ENCODE measurements at regions not wholly inside any gene's neighbourhood (a gene's known extent, or its start where the extent isn't known, plus 50 kb on each side); places are given as distances from the start of the nearest gene placed in this dataset.

DNA sequence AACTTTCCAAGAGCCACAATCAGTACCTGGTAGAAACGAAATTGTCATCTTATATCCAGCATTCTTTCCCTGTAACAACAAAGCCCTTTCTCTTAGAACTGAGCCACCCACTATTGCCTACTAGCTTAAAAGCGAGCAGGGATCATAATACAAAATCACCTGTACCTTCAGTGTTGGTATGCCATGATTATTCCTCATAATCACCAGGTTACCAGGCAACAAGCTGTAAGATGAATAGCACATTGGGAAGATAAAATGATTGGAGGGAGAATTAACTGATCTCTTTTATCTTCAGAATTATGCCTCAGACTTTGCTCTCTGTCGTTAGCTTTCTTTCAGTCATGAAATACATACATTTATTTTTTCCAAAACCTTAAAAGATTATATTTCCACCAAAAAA, 345.6 kb downstream of the PRELID2 start:
- Histone ChIP-seq H3K36me3 (ENCODE audit: control insufficient read depth, insufficient read depth, low read length) (no peaks in the 10 kb centered on the region), H3K18ac (ENCODE audit: low read depth, low read length) (no peak overlapping the region), H2AFZ (replicated peaks; ENCODE audit: low read length, poor library complexity) (no peak overlapping the region), H3K56ac (ENCODE audit: extremely low read depth, insufficient read depth, low read length) (no peak overlapping the region), H3K27me3 (ENCODE audit: control insufficient read depth, insufficient read depth, low read length) (no peaks in the 10 kb centered on the region), H3K79me1 (ENCODE audit: low read depth in 1 of 2, low read length in 2 of 2) (no peaks in the 10 kb centered on the region), H2BK15ac (ENCODE audit: low read depth, low read length) (peak overlapping the region; percentile 36; the same call in 1 of the 3 replicates), H3K9me1 (ENCODE audit: insufficient read depth, low read length) (no peaks in the 10 kb centered on the region), H2BK20ac (ENCODE audit: low read depth, low read length) (no peak overlapping the region), H3K4me3 (ENCODE audit: insufficient read depth, low read depth, low read length) (no peak overlapping the region), H2AK5ac (ENCODE audit: low read depth, low read length) (no peak overlapping the region), H3K4ac (ENCODE audit: low read depth, low read length) (no peak overlapping the region), H3K23ac (ENCODE audit: low read depth, low read length) (no peak overlapping the region), H2BK120ac (ENCODE audit: low read depth, low read length) (no peak overlapping the region), H4K91ac (ENCODE audit: insufficient read depth, low read depth, low read length) (no peak overlapping the region), H3K4me2 (ENCODE audit: low read depth, low read length) (no peak overlapping the region), H4K5ac (ENCODE audit: low read depth, low read length) (no peak overlapping the region; the same call in 1 of the 2 replicates), H2BK5ac (ENCODE audit: low read depth, low read length, poor library complexity, severe bottlenecking) (no peak overlapping the region), H3K4me1 (ENCODE audit: control insufficient read depth, insufficient read depth, low read length) (no peaks in the 10 kb centered on the region; the same call in 1 of the 2 replicates), H4K20me1 (ENCODE audit: insufficient read depth, low read length) (no peaks in the 10 kb centered on the region), H3K9ac (ENCODE audit: low read depth, low read length) (no peak overlapping the region), H4K8ac (ENCODE audit: low read depth in 2 of 2, low read length in 2 of 2) (no peak overlapping the region), H2AK9ac (replicated peaks; ENCODE audit: low read depth, low read length, poor library complexity) (no peak overlapping the region), H3K14ac (replicated peaks; ENCODE audit: low read depth, low read length) (no peak overlapping the region), H3K9me3 (ENCODE audit: control insufficient read depth, insufficient read depth, low read length) (peaks cover 2% of the 10 kb centered on the region; the same call in 1 of the 2 replicates), H3K27ac (ENCODE audit: insufficient read depth, low read length) (no peak overlapping the region)
- ChIA-PET CTCF (no interaction called here), POLR2A (ENCODE audit: unreplicated experiment) (no interaction called here)
- dilution Hi-C loops (cut with HindIII; ENCODE audit: low sequenced_read_pairs, unreplicated experiment) = no loop called here
- BruUV-seq (replicated peaks) = no TSS peak
- in situ Hi-C loops (cut with MboI; ENCODE audit: low sequenced_read_pairs) = no loop called here
- ATAC-seq (ENCODE audit: low read depth) (no peak), DNase-seq (no peak)
- TF ChIP-seq BHLHE40 (IDR thresholded peaks at IDR 0.05; ENCODE audit: low read depth, low read length) = no peak
- TF ChIP-seq MXI1 (IDR thresholded peaks at IDR 0.05; ENCODE audit: borderline replicate concordance, low read depth, low read length) = no peak
- TF ChIP-seq, protein P1, sequence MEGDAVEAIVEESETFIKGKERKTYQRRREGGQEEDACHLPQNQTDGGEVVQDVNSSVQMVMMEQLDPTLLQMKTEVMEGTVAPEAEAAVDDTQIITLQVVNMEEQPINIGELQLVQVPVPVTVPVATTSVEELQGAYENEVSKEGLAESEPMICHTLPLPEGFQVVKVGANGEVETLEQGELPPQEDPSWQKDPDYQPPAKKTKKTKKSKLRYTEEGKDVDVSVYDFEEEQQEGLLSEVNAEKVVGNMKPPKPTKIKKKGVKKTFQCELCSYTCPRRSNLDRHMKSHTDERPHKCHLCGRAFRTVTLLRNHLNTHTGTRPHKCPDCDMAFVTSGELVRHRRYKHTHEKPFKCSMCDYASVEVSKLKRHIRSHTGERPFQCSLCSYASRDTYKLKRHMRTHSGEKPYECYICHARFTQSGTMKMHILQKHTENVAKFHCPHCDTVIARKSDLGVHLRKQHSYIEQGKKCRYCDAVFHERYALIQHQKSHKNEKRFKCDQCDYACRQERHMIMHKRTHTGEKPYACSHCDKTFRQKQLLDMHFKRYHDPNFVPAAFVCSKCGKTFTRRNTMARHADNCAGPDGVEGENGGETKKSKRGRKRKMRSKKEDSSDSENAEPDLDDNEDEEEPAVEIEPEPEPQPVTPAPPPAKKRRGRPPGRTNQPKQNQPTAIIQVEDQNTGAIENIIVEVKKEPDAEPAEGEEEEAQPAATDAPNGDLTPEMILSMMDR (conservative IDR thresholded peaks at IDR 0.05; ENCODE audit: low read depth, low read length) = no peak
- no peak for TF ChIP-seq RAD21 (IDR thresholded peaks at IDR 0.05; ENCODE audit: low read length)
- TF ChIP-seq, protein P2, sequence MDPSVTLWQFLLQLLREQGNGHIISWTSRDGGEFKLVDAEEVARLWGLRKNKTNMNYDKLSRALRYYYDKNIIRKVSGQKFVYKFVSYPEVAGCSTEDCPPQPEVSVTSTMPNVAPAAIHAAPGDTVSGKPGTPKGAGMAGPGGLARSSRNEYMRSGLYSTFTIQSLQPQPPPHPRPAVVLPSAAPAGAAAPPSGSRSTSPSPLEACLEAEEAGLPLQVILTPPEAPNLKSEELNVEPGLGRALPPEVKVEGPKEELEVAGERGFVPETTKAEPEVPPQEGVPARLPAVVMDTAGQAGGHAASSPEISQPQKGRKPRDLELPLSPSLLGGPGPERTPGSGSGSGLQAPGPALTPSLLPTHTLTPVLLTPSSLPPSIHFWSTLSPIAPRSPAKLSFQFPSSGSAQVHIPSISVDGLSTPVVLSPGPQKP (IDR thresholded peaks at IDR 0.05; ENCODE audit: borderline replicate concordance, low read depth, low read length) = no peak
- no CpG with 5 or more reads among the region's 3 CpGs for WGBS, 2 experiments (ENCODE audit: extremely low coverage in 2 of 2, insufficient read length in 1 of 2)
- intact Hi-C loops (cut with micrococcal nuclease) = loop anchor here (10.0 kb wide), 1 partner anchor 335 kb away; no protein-coding TSS in a partner anchor

Data from IMR-90 (cell line).